Activated T-helper 2 cell treated with anti-CD3 and anti-CD28 coated beads, Interferon-gamma antibody, Interleukin-2, Interleukin-4, amounts not matched to agents 10 μg/mL and 5 μg/mL and 100 μg/mL, durations not matched to agents 14 hours and 24 hours and 36 hours (primary cell): ENCODE measurements at regions not wholly inside any gene's neighbourhood (a gene's known extent, or its start where the extent isn't known, plus 50 kb on each side); places are given as distances from the start of the nearest gene placed in this dataset.
"Not testable (repeated sequence)": the region's sequence is repeated elsewhere in the genome, so short reads cannot be mapped to it uniquely, and the experiment has no call there.

Source experiments
- DNase-seq: peaks from one replicate; pipeline ENCODE4 v3.0.0; 2021; ENCODE audit warnings: low spot score
- H3K27ac Mint-ChIP-seq: one replicate; pipeline ENCODE4 v1.8.0; 2021; ENCODE audit warnings: mixed read lengths
- H3K27me3 Mint-ChIP-seq: one replicate; pipeline ENCODE4 v1.8.0; 2021; ENCODE audit warnings: low read depth, mixed read lengths
- H3K36me3 Mint-ChIP-seq: one replicate; pipeline ENCODE4 v1.8.0; 2021; ENCODE audit warnings: low read depth, mixed read lengths
- H3K4me1 Mint-ChIP-seq: one replicate; pipeline ENCODE4 v1.8.0; 2021; ENCODE audit warnings: low read depth, mixed read lengths
- H3K4me3 Mint-ChIP-seq: one replicate; pipeline ENCODE4 v1.8.0; 2021; ENCODE audit warnings: low read depth, mild to moderate bottlenecking, moderate library complexity, mixed read lengths
- H3K9me3 Mint-ChIP-seq: one replicate; pipeline ENCODE4 v1.8.0; 2021; ENCODE audit warnings: mixed read lengths
- intact Hi-C: fragments of 100-400 bp; cut with micrococcal nuclease; formaldehyde crosslinking; loops from one replicate; pipeline ENCODE4 v1.15.1; 2023

- no peak overlapping the region for H3K4me3 Mint-ChIP-seq
- no peaks in the 10 kb centered on the region for H3K36me3 Mint-ChIP-seq
- intact Hi-C loops: no loop called here
- no peak for DNase-seq
- H3K27me3 Mint-ChIP-seq: peaks cover 3% of the 10 kb centered on the region
- no peaks in the 10 kb centered on the region for H3K4me1 Mint-ChIP-seq
- H3K27ac Mint-ChIP-seq: no peak overlapping the region
- H3K9me3 Mint-ChIP-seq: no peaks in the 10 kb centered on the region
Measured at GRCh38 chr6:154622618-154623336, 110.4 kb upstream of the SCAF8 start.

- no peak overlapping the region for H3K27ac Mint-ChIP-seq
- intact Hi-C loops: no loop called here
- no peaks in the 10 kb centered on the region for H3K9me3 Mint-ChIP-seq
- H3K4me1 Mint-ChIP-seq: no peaks in the 10 kb centered on the region
- DNase-seq: no peak
- H3K27me3 Mint-ChIP-seq: peaks cover 6% of the 10 kb centered on the region
- no peaks in the 10 kb centered on the region for H3K36me3 Mint-ChIP-seq
- no peak overlapping the region for H3K4me3 Mint-ChIP-seq
Measured at GRCh38 chr6:154623391-154623790, 109.8 kb upstream of the SCAF8 start.

- Mint-ChIP-seq H3K27me3 (peaks cover 6% of the 10 kb centered on the region), H3K27ac (no peak overlapping the region), H3K9me3 (no peaks in the 10 kb centered on the region), H3K4me3 (no peak overlapping the region), H3K4me1 (no peaks in the 10 kb centered on the region), H3K36me3 (no peaks in the 10 kb centered on the region)
- intact Hi-C loops: no loop called here
- DNase-seq: no peak
Measured at GRCh38 chr6:154624038-154624599, 109.1 kb upstream of the SCAF8 start.

- H3K9me3 Mint-ChIP-seq, H3K27me3 Mint-ChIP-seq, H3K27ac Mint-ChIP-seq, H3K4me3 Mint-ChIP-seq, H3K36me3 Mint-ChIP-seq, H3K4me1 Mint-ChIP-seq, intact Hi-C loops, DNase-seq: not testable (repeated sequence)
Measured at GRCh38 chr6:154624727-154625126, 108.5 kb upstream of the SCAF8 start.

GRCh38 chr6:154625721-154626120, 107.5 kb upstream of the SCAF8 start:
- H3K9me3 Mint-ChIP-seq: no peaks in the 10 kb centered on the region
- no peaks in the 10 kb centered on the region for H3K36me3 Mint-ChIP-seq
- H3K27me3 Mint-ChIP-seq: peaks cover 3% of the 10 kb centered on the region
- H3K4me1 Mint-ChIP-seq: no peaks in the 10 kb centered on the region
- no peak for DNase-seq
- H3K27ac Mint-ChIP-seq: no peak overlapping the region
- intact Hi-C loops: no loop called here
- no peak overlapping the region for H3K4me3 Mint-ChIP-seq

- Mint-ChIP-seq H3K36me3 (no peaks in the 10 kb centered on the region), H3K4me3 (no peak overlapping the region), H3K9me3 (no peaks in the 10 kb centered on the region), H3K27me3 (peaks cover 6% of the 10 kb centered on the region), H3K27ac (no peak overlapping the region), H3K4me1 (no peaks in the 10 kb centered on the region)
- intact Hi-C loops: no loop called here
- DNase-seq: no peak
Measured at GRCh38 chr6:154629127-154629526, 104.1 kb upstream of the SCAF8 start.

GRCh38 chr6:154632119-154632518, 101.1 kb upstream of the SCAF8 start:
- DNase-seq: no peak
- no peaks in the 10 kb centered on the region for H3K9me3 Mint-ChIP-seq
- no peak overlapping the region for H3K27ac Mint-ChIP-seq
- H3K36me3 Mint-ChIP-seq: no peaks in the 10 kb centered on the region
- H3K27me3 Mint-ChIP-seq: peaks cover 6% of the 10 kb centered on the region
- no peak overlapping the region for H3K4me3 Mint-ChIP-seq
- H3K4me1 Mint-ChIP-seq: no peaks in the 10 kb centered on the region
- intact Hi-C loops: no loop called here

GRCh38 chr6:154637392-154637791, 95.8 kb upstream of the SCAF8 start:
- no peaks in the 10 kb centered on the region for H3K27me3 Mint-ChIP-seq
- H3K4me1 Mint-ChIP-seq: no peaks in the 10 kb centered on the region
- H3K4me3 Mint-ChIP-seq: no peak overlapping the region
- no peaks in the 10 kb centered on the region for H3K36me3 Mint-ChIP-seq
- intact Hi-C loops: no loop called here
- no peak overlapping the region for H3K27ac Mint-ChIP-seq
- no peaks in the 10 kb centered on the region for H3K9me3 Mint-ChIP-seq
- no peak for DNase-seq

GRCh38 chr6:154638369-154638768, 94.8 kb upstream of the SCAF8 start:
- intact Hi-C loops: no loop called here
- Mint-ChIP-seq H3K36me3 (no peaks in the 10 kb centered on the region), H3K9me3 (no peaks in the 10 kb centered on the region), H3K4me3 (no peak overlapping the region), H3K4me1 (no peaks in the 10 kb centered on the region), H3K27ac (no peak overlapping the region), H3K27me3 (no peaks in the 10 kb centered on the region)
- no peak for DNase-seq

- intact Hi-C loops, H3K27ac Mint-ChIP-seq: not testable (repeated sequence)
Measured at GRCh38 chr6:154639196-154639595, 94.0 kb upstream of the SCAF8 start.

GRCh38 chr6:154648188-154648887, 84.9 kb upstream of the SCAF8 start:
- intact Hi-C loops: no loop called here
- Mint-ChIP-seq H3K36me3 (no peaks in the 10 kb centered on the region), H3K4me3 (no peak overlapping the region), H3K27ac (no peak overlapping the region), H3K4me1 (no peaks in the 10 kb centered on the region), H3K27me3 (peaks cover 11% of the 10 kb centered on the region), H3K9me3 (no peaks in the 10 kb centered on the region)
- no peak for DNase-seq

More at GRCh38 chr6:154639196-154639595, 94.0 kb upstream of the SCAF8 start:
- H3K9me3 Mint-ChIP-seq, H3K4me1 Mint-ChIP-seq, H3K4me3 Mint-ChIP-seq, H3K27me3 Mint-ChIP-seq, DNase-seq, H3K36me3 Mint-ChIP-seq: not testable (repeated sequence)

- DNase-seq: no peak
- intact Hi-C loops: no loop called here
- Mint-ChIP-seq H3K27me3 (peaks cover 14% of the 10 kb centered on the region), H3K36me3 (no peaks in the 10 kb centered on the region), H3K27ac (no peak overlapping the region), H3K9me3 (no peaks in the 10 kb centered on the region), H3K4me1 (no peaks in the 10 kb centered on the region), H3K4me3 (no peak overlapping the region)
Measured at GRCh38 chr6:154648888-154649205, 84.4 kb upstream of the SCAF8 start.

GRCh38 chr6:154649721-154650120, 83.5 kb upstream of the SCAF8 start:
- H3K36me3 Mint-ChIP-seq: no peaks in the 10 kb centered on the region
- no peak overlapping the region for H3K27ac Mint-ChIP-seq
- H3K9me3 Mint-ChIP-seq: no peaks in the 10 kb centered on the region

More at GRCh38 chr6:154649721-154650120, 83.5 kb upstream of the SCAF8 start:
- no peak overlapping the region for H3K4me3 Mint-ChIP-seq
- H3K4me1 Mint-ChIP-seq: no peaks in the 10 kb centered on the region
- peaks cover 17% of the 10 kb centered on the region for H3K27me3 Mint-ChIP-seq
- DNase-seq: no peak
- intact Hi-C loops: no loop called here
